ENCODE measurements at regions not wholly inside any gene's neighbourhood (a gene's known extent, or its start where the extent isn't known, plus 50 kb on each side); places are given as distances from the start of the nearest gene placed in this dataset.

- DNase-seq = no peak
These were observed 53.8 kb upstream of the RBM24 start for GRCh38 chr6:17227403-17227802.
